ENCODE measurements at regions not wholly inside any gene's neighbourhood (a gene's known extent, or its start where the extent isn't known, plus 50 kb on each side); places are given as distances from the start of the nearest gene placed in this dataset.

DNA sequence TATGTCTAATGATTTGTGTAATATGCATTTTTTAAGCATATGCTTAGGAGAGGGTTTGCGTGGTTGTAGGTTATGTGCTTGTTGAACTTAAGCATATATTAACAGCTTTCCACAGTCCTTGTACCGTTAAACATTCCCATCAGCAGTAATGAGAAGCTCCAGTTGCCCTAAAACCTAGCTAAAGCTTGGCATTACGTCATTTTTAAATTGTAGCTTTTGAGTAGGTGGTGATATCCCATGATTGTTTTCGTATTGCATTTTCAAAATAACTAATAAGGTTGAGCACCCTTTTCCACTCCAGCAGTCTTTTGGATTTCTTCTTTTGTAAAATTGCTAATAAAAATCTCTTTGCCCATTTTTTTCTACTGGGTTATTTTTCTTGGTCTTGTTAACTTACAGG, 453.1 kb upstream of the GCFC2 start:
- TF ChIP-seq CTCF (tag by site-specific recombination; IDR thresholded peaks at IDR 0.05) (no peak), KLF10 (tag by site-specific recombination; IDR thresholded peaks at IDR 0.05) (no peak)
- TF ChIP-seq, protein P1, sequence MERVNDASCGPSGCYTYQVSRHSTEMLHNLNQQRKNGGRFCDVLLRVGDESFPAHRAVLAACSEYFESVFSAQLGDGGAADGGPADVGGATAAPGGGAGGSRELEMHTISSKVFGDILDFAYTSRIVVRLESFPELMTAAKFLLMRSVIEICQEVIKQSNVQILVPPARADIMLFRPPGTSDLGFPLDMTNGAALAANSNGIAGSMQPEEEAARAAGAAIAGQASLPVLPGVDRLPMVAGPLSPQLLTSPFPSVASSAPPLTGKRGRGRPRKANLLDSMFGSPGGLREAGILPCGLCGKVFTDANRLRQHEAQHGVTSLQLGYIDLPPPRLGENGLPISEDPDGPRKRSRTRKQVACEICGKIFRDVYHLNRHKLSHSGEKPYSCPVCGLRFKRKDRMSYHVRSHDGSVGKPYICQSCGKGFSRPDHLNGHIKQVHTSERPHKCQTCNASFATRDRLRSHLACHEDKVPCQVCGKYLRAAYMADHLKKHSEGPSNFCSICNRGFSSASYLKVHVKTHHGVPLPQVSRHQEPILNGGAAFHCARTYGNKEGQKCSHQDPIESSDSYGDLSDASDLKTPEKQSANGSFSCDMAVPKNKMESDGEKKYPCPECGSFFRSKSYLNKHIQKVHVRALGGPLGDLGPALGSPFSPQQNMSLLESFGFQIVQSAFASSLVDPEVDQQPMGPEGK (tag by site-specific recombination; IDR thresholded peaks at IDR 0.05), result no peak
- TF ChIP-seq, protein P2, sequence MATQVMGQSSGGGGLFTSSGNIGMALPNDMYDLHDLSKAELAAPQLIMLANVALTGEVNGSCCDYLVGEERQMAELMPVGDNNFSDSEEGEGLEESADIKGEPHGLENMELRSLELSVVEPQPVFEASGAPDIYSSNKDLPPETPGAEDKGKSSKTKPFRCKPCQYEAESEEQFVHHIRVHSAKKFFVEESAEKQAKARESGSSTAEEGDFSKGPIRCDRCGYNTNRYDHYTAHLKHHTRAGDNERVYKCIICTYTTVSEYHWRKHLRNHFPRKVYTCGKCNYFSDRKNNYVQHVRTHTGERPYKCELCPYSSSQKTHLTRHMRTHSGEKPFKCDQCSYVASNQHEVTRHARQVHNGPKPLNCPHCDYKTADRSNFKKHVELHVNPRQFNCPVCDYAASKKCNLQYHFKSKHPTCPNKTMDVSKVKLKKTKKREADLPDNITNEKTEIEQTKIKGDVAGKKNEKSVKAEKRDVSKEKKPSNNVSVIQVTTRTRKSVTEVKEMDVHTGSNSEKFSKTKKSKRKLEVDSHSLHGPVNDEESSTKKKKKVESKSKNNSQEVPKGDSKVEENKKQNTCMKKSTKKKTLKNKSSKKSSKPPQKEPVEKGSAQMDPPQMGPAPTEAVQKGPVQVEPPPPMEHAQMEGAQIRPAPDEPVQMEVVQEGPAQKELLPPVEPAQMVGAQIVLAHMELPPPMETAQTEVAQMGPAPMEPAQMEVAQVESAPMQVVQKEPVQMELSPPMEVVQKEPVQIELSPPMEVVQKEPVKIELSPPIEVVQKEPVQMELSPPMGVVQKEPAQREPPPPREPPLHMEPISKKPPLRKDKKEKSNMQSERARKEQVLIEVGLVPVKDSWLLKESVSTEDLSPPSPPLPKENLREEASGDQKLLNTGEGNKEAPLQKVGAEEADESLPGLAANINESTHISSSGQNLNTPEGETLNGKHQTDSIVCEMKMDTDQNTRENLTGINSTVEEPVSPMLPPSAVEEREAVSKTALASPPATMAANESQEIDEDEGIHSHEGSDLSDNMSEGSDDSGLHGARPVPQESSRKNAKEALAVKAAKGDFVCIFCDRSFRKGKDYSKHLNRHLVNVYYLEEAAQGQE (tag by site-specific recombination; IDR thresholded peaks at IDR 0.05), result no peak

Measured in HEK293 (cell line).